CD8-positive, alpha-beta memory T cell (primary cell): ENCODE measurements at regions not wholly inside any gene's neighbourhood (a gene's known extent, or its start where the extent isn't known, plus 50 kb on each side); places are given as distances from the start of the nearest gene placed in this dataset.

Experiments
- CTCF ChIA-PET: fragments of 350-600 bp; sonication (Branson Sonifier 250); formaldehyde crosslinking; loops from one replicate; lab custom pipeline; 2021; ENCODE audit warnings: antibody characterized with exemption; lab: Charles Lee
- POLR2A ChIA-PET: fragments of 350-600 bp; sonication (Branson Sonifier 250); formaldehyde crosslinking; loops from one replicate; lab custom pipeline; 2021; ENCODE audit warnings: antibody characterized with exemption; lab: Charles Lee
- DNase-seq, 5 donors: peaks; one replicate each; pipeline versions ENCODE4 v3.0.0 to v3.0.0-alpha.2; 2020 to 2022; ENCODE audit warnings: mixed read lengths in 1 of 5
- H3K27ac ChIP-seq: one replicate; pipeline ENCODE4 v1.7.0; 2013; ENCODE audit warnings: low read depth, mild to moderate bottlenecking, low read length, moderate library complexity
- H3K27me3 ChIP-seq: 2 replicates; pipeline ENCODE4 v1.7.0; 2013; ENCODE audit warnings: low read length, mild to moderate bottlenecking; ENCODE audit not compliant: insufficient read depth, poor library complexity, severe bottlenecking
- H3K36me3 ChIP-seq: 2 replicates; pipeline ENCODE4 v1.7.0; 2013; ENCODE audit warnings: mild to moderate bottlenecking, low read length, moderate library complexity; ENCODE audit not compliant: insufficient read depth
- H3K4me1 ChIP-seq: 2 replicates; pipeline ENCODE4 v1.7.0; 2013; ENCODE audit warnings: mild to moderate bottlenecking, low read length, moderate library complexity; ENCODE audit not compliant: insufficient read depth
- H3K4me3 ChIP-seq: 2 replicates; pipeline ENCODE4 v1.7.0; 2013; ENCODE audit warnings: mild to moderate bottlenecking, low read length
- H3K9me3 ChIP-seq: 2 replicates; pipeline ENCODE4 v1.7.0; 2013; ENCODE audit warnings: mild to moderate bottlenecking, low read length
- H3K27ac Mint-ChIP-seq, 8 donors: one replicate each; pipeline ENCODE4 v1.8.0; 2020 to 2021; ENCODE audit warnings: mixed read lengths in 8 of 8, mild to moderate bottlenecking in 6 of 8, inconsistent platforms in 3 of 8, moderate library complexity in 3 of 8
- H3K27me3 Mint-ChIP-seq, 2 donors: one replicate each; pipeline ENCODE4 v1.8.0; 2020 to 2021; ENCODE audit warnings: mixed read lengths in 2 of 2, mild to moderate bottlenecking in 1 of 2, moderate library complexity in 1 of 2
- H3K36me3 Mint-ChIP-seq, 3 donors: one replicate each; pipeline ENCODE4 v1.8.0; 2020 to 2021; ENCODE audit warnings: mixed read lengths in 3 of 3, inconsistent platforms in 1 of 3, mild to moderate bottlenecking in 1 of 3
- H3K4me1 Mint-ChIP-seq, 3 donors: one replicate each; pipeline ENCODE4 v1.8.0; 2020 to 2021; ENCODE audit warnings: mixed read lengths in 3 of 3, inconsistent platforms in 1 of 3, mild to moderate bottlenecking in 1 of 3
- H3K4me3 Mint-ChIP-seq, 7 donors: one replicate each; pipeline ENCODE4 v1.8.0; 2020 to 2021; ENCODE audit warnings: mixed read lengths in 7 of 7, mild to moderate bottlenecking in 6 of 7, moderate library complexity in 4 of 7, inconsistent platforms in 2 of 7
- H3K9me3 Mint-ChIP-seq, 5 donors: one replicate each; pipeline ENCODE4 v1.8.0; 2020 to 2022; ENCODE audit warnings: mixed read lengths in 5 of 5, mild to moderate bottlenecking in 3 of 5, moderate library complexity in 2 of 5, inconsistent platforms in 1 of 5

DNA sequence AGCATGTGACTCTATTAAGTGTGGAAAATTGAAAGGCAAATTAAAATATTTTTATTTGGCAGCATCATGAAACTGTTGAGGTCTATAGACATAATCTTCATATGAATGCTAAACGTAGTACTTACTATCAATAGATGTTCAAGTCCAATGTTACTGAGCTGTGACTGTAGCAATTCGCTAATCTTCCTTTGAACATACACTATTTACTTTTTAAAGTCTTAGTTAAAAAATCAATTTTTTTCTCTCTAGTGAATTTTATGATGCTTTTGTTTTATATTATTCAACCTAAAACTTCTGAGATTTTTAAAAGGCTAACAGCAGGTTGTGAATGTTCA, 85.2 kb upstream of the ELOVL5 start:
- no peak overlapping the region for H3K27ac Mint-ChIP-seq
- DNase-seq, result no peak
- Histone ChIP-seq H3K27ac (no peak overlapping the region), H3K36me3 (no peaks in the 10 kb centered on the region), H3K27me3 (no peaks in the 10 kb centered on the region), H3K4me3 (no peak overlapping the region), H3K9me3 (no peaks in the 10 kb centered on the region), H3K4me1 (peaks cover 4% of the 10 kb centered on the region)
- ChIA-PET POLR2A (interaction anchor here (1.0 kb wide), 1 partner anchor 89 kb away, joined by 3 read pairs; no protein-coding TSS in a partner anchor), CTCF (interaction anchor here (1.7 kb wide), 1 partner anchor 23 kb away, joined by 5 read pairs; no protein-coding TSS in a partner anchor)
- H3K27me3 Mint-ChIP-seq, result peaks cover 0 to 3% of the 10 kb centered on the region in 2 donors
- no peaks in the 10 kb centered on the region for H3K36me3 Mint-ChIP-seq
- no peak overlapping the region for H3K4me3 Mint-ChIP-seq
- no peaks in the 10 kb centered on the region for H3K9me3 Mint-ChIP-seq
- H3K4me1 Mint-ChIP-seq, result peaks cover 20 to 24% (median 23%) of the 10 kb centered on the region in 3 donors

DNA sequence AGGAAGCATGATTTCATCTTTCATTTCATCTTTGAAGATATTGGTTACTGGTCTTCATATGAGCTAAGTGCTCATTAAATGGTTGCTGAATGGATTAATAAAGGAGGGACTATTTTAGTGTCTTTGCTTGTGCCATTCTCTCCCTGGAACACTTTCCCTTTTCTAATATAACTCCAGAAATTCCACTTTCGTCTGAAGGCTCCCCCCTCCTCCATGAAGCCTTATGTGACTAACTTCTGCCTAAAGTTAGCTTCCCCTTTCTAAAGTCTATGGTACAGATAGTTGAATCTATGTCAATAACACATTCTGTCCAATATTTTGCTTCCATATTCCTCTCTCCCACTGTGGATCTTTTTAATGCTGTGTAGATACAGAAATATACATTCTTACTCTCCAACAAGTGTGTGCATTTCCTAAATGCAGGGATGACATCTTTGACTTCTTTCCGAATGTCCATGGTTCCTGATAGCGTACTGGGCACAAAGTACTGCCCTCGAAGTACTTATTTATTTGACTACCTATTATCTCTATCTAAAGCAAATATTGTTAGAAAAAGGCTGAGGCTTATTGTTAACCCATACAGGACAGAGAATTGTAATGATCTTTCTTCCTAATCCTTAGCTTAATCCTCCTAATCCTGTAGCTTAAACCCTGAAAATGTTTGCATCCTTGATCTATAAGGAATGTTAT, 84.7 kb upstream of the ELOVL5 start:
- Histone ChIP-seq H3K4me1 (peaks cover 6% of the 10 kb centered on the region), H3K9me3 (no peaks in the 10 kb centered on the region), H3K4me3 (no peak overlapping the region), H3K36me3 (no peaks in the 10 kb centered on the region), H3K27ac (no peak overlapping the region), H3K27me3 (no peaks in the 10 kb centered on the region)
- ChIA-PET POLR2A (interaction anchor here (1.0 kb wide), 1 partner anchor 89 kb away, joined by 3 read pairs; no protein-coding TSS in a partner anchor), CTCF (interaction anchor here (0.9 to 1.7 kb wide), 3 partner anchors 22 to 292 kb away, joined by 3 to 5 read pairs (median 3); no protein-coding TSS in a partner anchor)
- Mint-ChIP-seq H3K27ac (no peak overlapping the region), H3K9me3 (no peaks in the 10 kb centered on the region), H3K36me3 (no peaks in the 10 kb centered on the region), H3K4me3 (no peak overlapping the region), H3K4me1 (peaks cover 22 to 27% (median 26%) of the 10 kb centered on the region in 3 donors), H3K27me3 (peaks cover 0 to 3% of the 10 kb centered on the region in 2 donors)
- DNase-seq, result no peak

DNA sequence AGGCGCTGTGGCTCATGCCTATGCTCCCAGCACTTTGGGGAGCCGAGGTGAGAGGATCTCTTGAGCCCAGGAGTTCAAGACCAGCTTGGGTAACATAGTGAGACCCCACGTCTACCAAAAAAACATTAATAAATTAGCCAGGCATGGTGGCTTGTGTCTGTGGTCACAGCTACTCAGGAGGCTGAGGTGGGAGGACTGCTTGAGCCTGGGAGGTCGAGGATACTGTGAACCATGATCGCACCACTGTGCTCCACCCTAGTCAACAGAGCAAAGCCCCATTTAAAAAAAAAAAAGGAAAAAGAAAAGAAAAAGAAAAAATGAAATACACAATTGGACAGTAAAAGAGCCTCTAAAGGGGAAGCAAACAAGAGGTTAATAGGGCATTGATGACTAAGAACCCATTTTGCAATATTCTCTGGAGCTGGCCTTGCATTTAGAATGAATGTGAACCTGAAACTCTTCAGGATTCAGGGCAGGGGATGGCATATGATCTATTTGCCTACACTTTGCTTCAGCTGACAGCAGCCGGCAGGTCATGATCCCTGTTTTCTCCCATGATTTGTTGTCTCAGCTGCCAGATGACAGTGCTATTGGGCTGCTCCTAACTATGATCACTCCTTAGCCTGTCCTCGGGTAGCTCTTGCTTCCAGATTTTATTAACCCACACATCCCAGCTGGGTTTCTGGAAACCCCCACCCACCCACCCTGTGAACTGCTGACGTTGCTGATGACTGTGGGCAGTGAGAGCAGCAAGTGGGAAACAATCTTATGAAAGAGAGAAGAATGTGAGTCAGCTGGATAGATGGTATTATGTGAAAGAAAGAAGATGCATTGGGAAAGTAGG, 83.8 kb upstream of the ELOVL5 start:
- peaks cover 22 to 26% (median 26%) of the 10 kb centered on the region in 3 donors for H3K4me1 Mint-ChIP-seq
- H3K4me3 Mint-ChIP-seq, result no peak overlapping the region
- no peaks in the 10 kb centered on the region for H3K9me3 Mint-ChIP-seq
- H3K27ac ChIP-seq, result no peak overlapping the region
- H3K27me3 Mint-ChIP-seq, result peaks cover 0 to 3% of the 10 kb centered on the region in 2 donors
- H3K27me3 ChIP-seq, result no peaks in the 10 kb centered on the region
- no peaks in the 10 kb centered on the region for H3K36me3 Mint-ChIP-seq
- ChIA-PET CTCF (interaction anchor here (0.9 to 1.7 kb wide), 3 partner anchors 21 to 293 kb away, joined by 3 to 5 read pairs (median 3); no protein-coding TSS in a partner anchor), POLR2A (no interaction called here)
- H3K4me3 ChIP-seq, result no peak overlapping the region
- no peak overlapping the region for H3K27ac Mint-ChIP-seq
- H3K4me1 ChIP-seq, result peaks cover 6% of the 10 kb centered on the region
- no peak for DNase-seq
- no peaks in the 10 kb centered on the region for H3K36me3 ChIP-seq
- H3K9me3 ChIP-seq, result no peaks in the 10 kb centered on the region

DNA sequence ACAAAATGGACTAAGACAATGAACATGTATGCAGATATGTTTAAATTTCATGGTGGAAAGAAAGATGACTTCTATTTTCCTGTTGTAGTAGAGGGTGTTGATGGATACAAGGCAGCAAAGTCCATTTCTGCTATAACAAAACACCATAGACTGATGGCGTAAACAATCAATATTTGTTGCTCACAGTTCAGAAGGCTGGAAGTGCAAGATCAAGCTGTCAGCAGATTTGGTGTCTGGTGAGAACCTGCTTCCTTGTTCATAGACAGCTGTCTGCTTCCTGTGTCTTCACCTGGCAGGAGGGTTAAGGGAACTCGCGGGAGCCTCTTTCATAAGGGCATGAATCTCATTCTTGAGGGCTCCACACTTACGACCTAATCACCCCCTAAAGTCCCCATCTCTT, 83.0 kb upstream of the ELOVL5 start:
- H3K27ac Mint-ChIP-seq, result peak overlapping the region in 3 of 8 donors; percentile 30 to 61 (median 58)
- Histone ChIP-seq H3K27me3 (no peaks in the 10 kb centered on the region), H3K4me3 (no peak overlapping the region), H3K36me3 (no peaks in the 10 kb centered on the region), H3K4me1 (peaks cover 6% of the 10 kb centered on the region), H3K9me3 (no peaks in the 10 kb centered on the region), H3K27ac (no peak overlapping the region)
- peaks cover 0 to 3% of the 10 kb centered on the region in 2 donors for H3K27me3 Mint-ChIP-seq
- no peaks in the 10 kb centered on the region for H3K36me3 Mint-ChIP-seq
- ChIA-PET POLR2A (no interaction called here), CTCF (no interaction called here)
- peaks cover 28 to 29% (median 28%) of the 10 kb centered on the region in 3 donors for H3K4me1 Mint-ChIP-seq
- DNase-seq, result no peak
- H3K4me3 Mint-ChIP-seq, result no peak overlapping the region
- no peaks in the 10 kb centered on the region for H3K9me3 Mint-ChIP-seq

DNA sequence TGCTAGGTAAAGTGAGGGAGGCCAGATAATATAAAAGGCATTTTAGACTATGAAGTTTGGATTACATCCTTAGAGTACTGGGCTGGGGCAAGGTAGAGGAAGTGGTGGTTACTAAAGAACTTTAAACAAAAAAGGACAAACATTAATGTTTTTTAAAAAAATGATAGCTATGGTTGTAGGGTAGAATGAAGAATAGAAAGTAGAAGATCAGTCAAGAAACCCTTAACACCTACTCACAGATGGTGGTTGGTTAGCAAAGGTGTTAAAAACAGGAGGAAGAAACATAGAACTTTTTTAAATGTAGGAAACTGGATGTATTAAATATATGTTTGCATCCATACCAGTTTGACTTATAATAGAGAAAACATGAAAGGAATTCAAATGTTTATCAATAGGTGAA, 80.7 kb upstream of the ELOVL5 start:
- POLR2A ChIA-PET, result interaction anchor here (0.6 kb wide), 1 partner anchor 241 kb away, joined by 5 read pairs; no protein-coding TSS in a partner anchor
- Histone ChIP-seq H3K4me3 (no peak overlapping the region), H3K36me3 (no peaks in the 10 kb centered on the region), H3K27ac (no peak overlapping the region), H3K9me3 (no peaks in the 10 kb centered on the region), H3K4me1 (peaks cover 6% of the 10 kb centered on the region), H3K27me3 (no peaks in the 10 kb centered on the region)
- DNase-seq, result peak in 1 of 5 donors; percentile 26
- Mint-ChIP-seq H3K4me1 (peaks cover 35 to 37% (median 36%) of the 10 kb centered on the region in 3 donors), H3K9me3 (no peaks in the 10 kb centered on the region), H3K27me3 (peaks cover 0 to 3% of the 10 kb centered on the region in 2 donors), H3K4me3 (peak overlapping the region in 4 of 7 donors; percentile 20 to 51 (median 22)), H3K36me3 (no peaks in the 10 kb centered on the region), H3K27ac (peak overlapping the region in 4 of 8 donors; percentile 14 to 75 (median 36))
- CTCF ChIA-PET, result interaction anchor here (0.9 to 2.6 kb wide), 5 partner anchors 19 to 296 kb away, joined by 3 to 12 read pairs (median 6); no protein-coding TSS in a partner anchor

DNA sequence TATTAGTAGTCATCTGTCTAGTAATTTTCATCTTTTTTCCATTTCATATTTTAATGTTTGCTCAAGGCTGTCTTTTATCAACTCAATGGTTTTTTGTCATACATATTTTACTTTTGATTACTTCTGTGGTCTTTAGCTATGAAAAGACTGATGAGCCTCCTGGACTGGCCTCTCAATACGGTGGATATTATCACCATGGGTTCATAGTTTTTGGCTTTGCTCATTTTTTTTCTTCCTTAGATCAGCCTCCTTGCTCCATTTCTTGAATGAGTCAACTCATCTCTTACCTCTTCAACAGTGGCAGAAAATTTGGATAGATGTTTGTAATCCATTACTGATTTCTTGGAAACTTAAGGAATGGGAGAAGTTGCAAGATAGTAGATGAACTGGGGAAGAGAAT, 80.1 kb upstream of the ELOVL5 start:
- DNase-seq, result no peak
- H3K27me3 ChIP-seq, result no peaks in the 10 kb centered on the region
- no peak overlapping the region for H3K27ac ChIP-seq
- no peaks in the 10 kb centered on the region for H3K9me3 ChIP-seq
- H3K4me3 ChIP-seq, result no peak overlapping the region
- peaks cover 39 to 42% (median 40%) of the 10 kb centered on the region in 3 donors for H3K4me1 Mint-ChIP-seq
- no peaks in the 10 kb centered on the region for H3K36me3 ChIP-seq
- no peaks in the 10 kb centered on the region for H3K36me3 Mint-ChIP-seq
- CTCF ChIA-PET, result interaction anchor here (0.9 to 2.6 kb wide), 4 partner anchors 18 to 297 kb away, joined by 3 to 12 read pairs (median 6); no protein-coding TSS in a partner anchor
- peaks cover 0 to 3% of the 10 kb centered on the region in 2 donors for H3K27me3 Mint-ChIP-seq
- POLR2A ChIA-PET, result no interaction called here
- peaks cover 6% of the 10 kb centered on the region for H3K4me1 ChIP-seq
- peak overlapping the region in 3 of 8 donors; percentile 14 to 75 (median 15) for H3K27ac Mint-ChIP-seq
- no peaks in the 10 kb centered on the region for H3K9me3 Mint-ChIP-seq
- peak overlapping the region in 3 of 7 donors; percentile 20 to 51 (median 24) for H3K4me3 Mint-ChIP-seq

DNA sequence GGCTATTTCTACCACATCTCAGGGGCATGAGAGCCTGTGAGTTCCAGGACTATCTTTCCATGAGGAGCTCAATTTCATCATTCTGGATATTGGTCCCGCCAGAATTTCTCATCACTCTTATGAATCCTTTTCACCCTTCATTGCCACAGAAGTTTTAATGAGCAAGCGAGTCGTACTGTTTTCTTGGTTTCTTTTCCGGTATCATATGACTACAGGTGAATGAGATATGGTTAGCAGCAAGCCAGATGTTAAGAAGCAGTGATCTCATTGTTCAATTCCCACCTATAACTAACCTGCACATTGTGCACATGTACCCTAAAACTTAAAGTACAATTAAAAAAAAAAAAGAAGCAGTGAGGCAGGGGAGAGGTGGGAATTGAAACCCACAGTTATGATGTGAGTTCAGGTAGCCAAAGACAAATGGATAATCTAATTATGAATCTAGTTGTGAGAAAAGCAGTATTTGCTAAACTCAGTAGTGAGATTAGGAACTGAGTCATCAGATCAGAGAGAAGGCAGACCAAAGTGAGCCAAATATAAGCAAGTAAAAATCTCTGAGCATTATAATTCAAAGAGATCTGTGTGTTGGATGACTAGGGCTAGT, 78.0 kb upstream of the ELOVL5 start:
- Histone ChIP-seq H3K4me1 (peaks cover 6% of the 10 kb centered on the region), H3K9me3 (no peaks in the 10 kb centered on the region), H3K4me3 (no peak overlapping the region), H3K27ac (no peak overlapping the region), H3K27me3 (no peaks in the 10 kb centered on the region), H3K36me3 (no peaks in the 10 kb centered on the region)
- H3K27me3 Mint-ChIP-seq, result peaks cover 3 to 4% of the 10 kb centered on the region in 2 donors
- H3K4me3 Mint-ChIP-seq, result peak overlapping the region; percentile 1 to 69 (median 41)
- peak overlapping the region in 3 of 8 donors; percentile 44 to 58 (median 56) for H3K27ac Mint-ChIP-seq
- CTCF ChIA-PET, result interaction anchor here (0.7 to 2.6 kb wide), 3 partner anchors 57 to 255 kb away, joined by 3 to 7 read pairs (median 6); no protein-coding TSS in a partner anchor
- H3K9me3 Mint-ChIP-seq, result no peaks in the 10 kb centered on the region
- H3K36me3 Mint-ChIP-seq, result no peaks in the 10 kb centered on the region
- H3K4me1 Mint-ChIP-seq, result peaks cover 38 to 41% (median 39%) of the 10 kb centered on the region in 3 donors
- DNase-seq, result no peak
- POLR2A ChIA-PET, result no interaction called here
